ENCODE measurements at regions not wholly inside any gene's neighbourhood (a gene's known extent, or its start where the extent isn't known, plus 50 kb on each side); places are given as distances from the start of the nearest gene placed in this dataset.

GRCh38 chr1:112805155-112805853 is 90.2 kb upstream of the PPM1J start:
- DNase-seq (no peak), ATAC-seq (no peak)
- Mint-ChIP-seq H3K27ac (no peak overlapping the region), H3K27me3 (peaks cover 8% of the 10 kb centered on the region), H3K36me3 (ENCODE audit: low read depth) (no peaks in the 10 kb centered on the region), H3K4me1 (no peaks in the 10 kb centered on the region), H3K4me3 (no peak overlapping the region), H3K9me3 (no peaks in the 10 kb centered on the region)

- Mint-ChIP-seq H3K4me1 (no peaks in the 10 kb centered on the region), H3K4me3 (no peak overlapping the region), H3K27me3 (peaks cover 8% of the 10 kb centered on the region), H3K36me3 (ENCODE audit: low read depth) (no peaks in the 10 kb centered on the region), H3K27ac (no peak overlapping the region), H3K9me3 (no peaks in the 10 kb centered on the region)
- peak; percentile 92 for ATAC-seq
- DNase-seq = peak; percentile 64
These were observed 89.0 kb upstream of the PPM1J start for GRCh38 chr1:112803906-112804762.

- Mint-ChIP-seq H3K27me3 (peaks cover 8% of the 10 kb centered on the region), H3K4me3 (no peak overlapping the region), H3K9me3 (no peaks in the 10 kb centered on the region), H3K36me3 (ENCODE audit: low read depth) (no peaks in the 10 kb centered on the region), H3K4me1 (no peaks in the 10 kb centered on the region), H3K27ac (no peak overlapping the region)
- no peak for DNase-seq
- no peak for ATAC-seq
These were observed 85.2 kb upstream of the PPM1J start for GRCh38 chr1:112800289-112800688.

GRCh38 chr1:112798292-112798691 is 83.2 kb upstream of the PPM1J start:
- Mint-ChIP-seq H3K27me3 (peaks cover 2% of the 10 kb centered on the region), H3K4me3 (no peak overlapping the region), H3K4me1 (no peaks in the 10 kb centered on the region), H3K9me3 (no peaks in the 10 kb centered on the region), H3K36me3 (ENCODE audit: low read depth) (no peaks in the 10 kb centered on the region), H3K27ac (no peak overlapping the region)
- ATAC-seq (no peak), DNase-seq (no peak)

GRCh38 chr1:112797224-112797623 is 82.1 kb upstream of the PPM1J start:
- Mint-ChIP-seq H3K9me3 (no peaks in the 10 kb centered on the region), H3K27ac (no peak overlapping the region), H3K4me1 (no peaks in the 10 kb centered on the region), H3K27me3 (no peaks in the 10 kb centered on the region), H3K4me3 (no peak overlapping the region), H3K36me3 (ENCODE audit: low read depth) (no peaks in the 10 kb centered on the region)
- DNase-seq (no peak), ATAC-seq (no peak)

- DNase-seq (no peak), ATAC-seq (no peak)
- Mint-ChIP-seq H3K27ac (no peak overlapping the region), H3K27me3 (peaks cover 3% of the 10 kb centered on the region), H3K9me3 (no peaks in the 10 kb centered on the region), H3K36me3 (ENCODE audit: low read depth) (no peaks in the 10 kb centered on the region), H3K4me3 (no peak overlapping the region), H3K4me1 (no peaks in the 10 kb centered on the region)
These were observed 79.6 kb upstream of the PPM1J start for GRCh38 chr1:112794654-112795239.

- Mint-ChIP-seq H3K27me3 (peaks cover 5% of the 10 kb centered on the region), H3K27ac (no peak overlapping the region), H3K4me3 (no peak overlapping the region), H3K9me3 (no peaks in the 10 kb centered on the region), H3K36me3 (ENCODE audit: low read depth) (no peaks in the 10 kb centered on the region), H3K4me1 (no peaks in the 10 kb centered on the region)
- no peak for DNase-seq
- no peak for ATAC-seq
These were observed 78.8 kb upstream of the PPM1J start for GRCh38 chr1:112793631-112794565.

GRCh38 chr1:112791723-112792104 is 76.6 kb upstream of the PPM1J start:
- no peak overlapping the region for H3K4me3 Mint-ChIP-seq
- H3K27me3 Mint-ChIP-seq = peaks cover 5% of the 10 kb centered on the region
- H3K36me3 Mint-ChIP-seq (ENCODE audit: low read depth) = no peaks in the 10 kb centered on the region
- DNase-seq (no peak), ATAC-seq (no peak)
- H3K9me3 Mint-ChIP-seq = no peaks in the 10 kb centered on the region
- H3K27ac Mint-ChIP-seq = no peak overlapping the region
- H3K4me1 Mint-ChIP-seq = no peaks in the 10 kb centered on the region

GRCh38 chr1:112790920-112791722 is 76.0 kb upstream of the PPM1J start:
- H3K4me1 Mint-ChIP-seq = no peaks in the 10 kb centered on the region
- H3K4me3 Mint-ChIP-seq = no peak overlapping the region
- H3K36me3 Mint-ChIP-seq (ENCODE audit: low read depth) = no peaks in the 10 kb centered on the region
- no peak overlapping the region for H3K27ac Mint-ChIP-seq
- ATAC-seq (no peak), DNase-seq (no peak)
- no peaks in the 10 kb centered on the region for H3K9me3 Mint-ChIP-seq
- H3K27me3 Mint-ChIP-seq = peaks cover 5% of the 10 kb centered on the region

GRCh38 chr1:112788561-112788960 is 73.4 kb upstream of the PPM1J start:
- ATAC-seq (no peak), DNase-seq (no peak)
- H3K36me3 Mint-ChIP-seq (ENCODE audit: low read depth) = no peaks in the 10 kb centered on the region
- no peak overlapping the region for H3K27ac Mint-ChIP-seq
- H3K9me3 Mint-ChIP-seq = no peaks in the 10 kb centered on the region
- H3K4me3 Mint-ChIP-seq = no peak overlapping the region
- H3K4me1 Mint-ChIP-seq = no peaks in the 10 kb centered on the region
- H3K27me3 Mint-ChIP-seq = peaks cover 5% of the 10 kb centered on the region

GRCh38 chr1:112788054-112788453 is 72.9 kb upstream of the PPM1J start:
- Mint-ChIP-seq H3K4me3 (no peak overlapping the region), H3K36me3 (ENCODE audit: low read depth) (no peaks in the 10 kb centered on the region), H3K4me1 (no peaks in the 10 kb centered on the region), H3K27me3 (peaks cover 5% of the 10 kb centered on the region), H3K27ac (no peak overlapping the region), H3K9me3 (no peaks in the 10 kb centered on the region)
- DNase-seq (no peak), ATAC-seq (no peak)

- Mint-ChIP-seq H3K9me3 (no peaks in the 10 kb centered on the region), H3K27me3 (peaks cover 6% of the 10 kb centered on the region), H3K27ac (no peak overlapping the region)
These were observed 67.9 kb upstream of the PPM1J start for GRCh38 chr1:112783059-112783458.

GRCh38 chr1:112779665-112780526 is 64.8 kb upstream of the PPM1J start:
- Mint-ChIP-seq H3K27ac (no peak overlapping the region), H3K9me3 (no peaks in the 10 kb centered on the region), H3K36me3 (ENCODE audit: low read depth) (no peaks in the 10 kb centered on the region), H3K27me3 (peaks cover 6% of the 10 kb centered on the region), H3K4me1 (no peaks in the 10 kb centered on the region), H3K4me3 (no peak overlapping the region)
- DNase-seq = no peak
- ATAC-seq = no peak

More at GRCh38 chr1:112783059-112783458, 67.9 kb upstream of the PPM1J start:
- Mint-ChIP-seq H3K36me3 (ENCODE audit: low read depth) (no peaks in the 10 kb centered on the region), H3K4me3 (no peak overlapping the region), H3K4me1 (no peaks in the 10 kb centered on the region)
- ATAC-seq = no peak
- no peak for DNase-seq

Data from activated naive CD8-positive, alpha-beta T cell treated with anti-CD3 and anti-CD28 coated beads, Interleukin-2, amount 50 U/mL, for 24 hours (primary cell).